GM21423 (cell line): ENCODE measurements at regions not wholly inside any gene's neighbourhood (a gene's known extent, or its start where the extent isn't known, plus 50 kb on each side); places are given as distances from the start of the nearest gene placed in this dataset.

Experiments
- ATAC-seq: cut with Tn5 transposase; IDR thresholded peaks from one replicate; pipeline ENCODE4 v1.9.1; 2021; ENCODE audit warnings: mild to moderate bottlenecking, moderate library complexity; ENCODE audit not compliant: unreplicated experiment

- ATAC-seq: no peak
Measured at GRCh38 chr10:57806675-57807074, 461.0 kb downstream of the IPMK start.

GRCh38 chr10:57799625-57800024 is 468.1 kb downstream of the IPMK start:
- ATAC-seq: no peak

- no peak for ATAC-seq
Measured at GRCh38 chr10:57798830-57799229, 468.9 kb downstream of the IPMK start.

GRCh38 chr10:57791546-57791945 is 476.1 kb downstream of the IPMK start:
- no peak for ATAC-seq

- ATAC-seq: no peak
Measured at GRCh38 chr10:57790703-57791102, 477.0 kb downstream of the IPMK start.

GRCh38 chr10:57788117-57788516 is 479.6 kb downstream of the IPMK start:
- ATAC-seq: no peak

GRCh38 chr10:57786850-57787750 is 480.6 kb downstream of the IPMK start:
- no peak for ATAC-seq

- ATAC-seq: no peak
Measured at GRCh38 chr10:57786331-57786730, 481.4 kb downstream of the IPMK start.

- ATAC-seq: no peak
Measured at GRCh38 chr10:57785546-57785945, 482.1 kb downstream of the IPMK start.

- ATAC-seq: no peak
Measured at GRCh38 chr10:57785068-57785467, 482.6 kb downstream of the IPMK start.

- ATAC-seq: no peak
Measured at GRCh38 chr10:57776688-57777432, 490.8 kb downstream of the IPMK start.

- no peak for ATAC-seq
Measured at GRCh38 chr10:57775250-57775649, 492.4 kb downstream of the IPMK start.

GRCh38 chr10:57769298-57769697 is 498.4 kb downstream of the IPMK start:
- no peak for ATAC-seq

GRCh38 chr10:57759777-57760176 is 507.9 kb downstream of the IPMK start:
- no peak for ATAC-seq

GRCh38 chr10:57754803-57755202 is 512.9 kb downstream of the IPMK start:
- ATAC-seq: no peak

- ATAC-seq: no peak
Measured at GRCh38 chr10:57743711-57744110, 524.0 kb downstream of the IPMK start.

GRCh38 chr10:57741751-57742150 is 525.9 kb downstream of the IPMK start:
- ATAC-seq: no peak

- ATAC-seq: no peak
Measured at GRCh38 chr10:57723305-57723704, 544.4 kb downstream of the IPMK start.

- ATAC-seq: no peak
Measured at GRCh38 chr10:57716884-57717283, 550.8 kb downstream of the IPMK start.

- ATAC-seq: no peak
Measured at GRCh38 chr10:57715233-57715632, 552.5 kb downstream of the IPMK start.

GRCh38 chr10:57707300-57707658 is 560.4 kb downstream of the IPMK start:
- ATAC-seq: no peak
